TTC549 (cell line): ENCODE measurements at regions not wholly inside any gene's neighbourhood (a gene's known extent, or its start where the extent isn't known, plus 50 kb on each side); places are given as distances from the start of the nearest gene placed in this dataset.

Experiments
- FAIRE-seq: peaks from 2 replicates; lab custom pipeline; 2012; peaks lifted over from hg19 to GRCh38; lab: Jason Lieb, UNC

DNA sequence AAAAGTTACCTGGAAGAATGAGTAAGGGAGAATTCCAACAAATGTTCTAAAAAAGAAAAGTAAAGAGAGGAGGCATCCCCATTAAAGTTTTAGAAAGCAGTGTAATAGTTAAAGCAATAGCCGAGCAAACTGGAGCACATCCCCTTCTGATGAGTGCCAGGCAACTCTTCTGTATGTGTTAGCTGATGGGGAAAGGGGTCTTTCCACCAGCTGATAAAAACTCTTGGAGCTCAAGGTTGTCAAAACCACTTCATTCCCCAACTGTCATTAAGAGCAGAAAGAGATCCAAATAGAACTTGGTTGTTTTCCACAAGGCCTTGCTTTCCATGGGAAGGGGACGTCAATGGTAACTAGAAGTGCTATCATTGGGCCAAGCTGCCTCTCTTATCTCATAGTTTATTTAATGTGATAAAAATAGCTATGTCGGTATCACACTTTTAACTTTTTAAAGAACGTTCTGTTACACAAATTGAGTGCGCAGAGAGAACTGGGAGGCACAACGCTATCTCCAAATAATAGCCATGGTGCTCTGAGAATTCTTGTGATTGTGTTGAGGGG lies 116.9 kb downstream of the POLR2M start:
- no peak for FAIRE-seq

DNA sequence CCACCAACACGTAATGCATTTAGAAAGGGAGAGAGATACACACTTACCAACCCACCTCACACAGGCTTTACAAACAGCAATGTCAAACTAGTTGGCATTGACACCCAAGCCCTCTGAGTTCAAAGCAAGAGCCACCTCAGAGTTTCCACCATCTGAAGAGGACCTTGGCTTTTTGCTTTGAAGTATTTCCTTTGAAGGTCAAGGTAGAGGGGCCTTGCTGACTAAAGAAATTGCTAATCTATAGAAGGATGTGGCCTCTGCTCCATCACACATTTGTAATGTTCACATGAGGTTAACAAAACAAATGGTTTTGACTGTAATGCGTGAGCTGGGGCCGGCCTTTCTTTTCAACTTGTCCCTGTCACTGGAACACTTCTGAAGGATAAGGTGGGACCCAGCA lies 117.7 kb downstream of the POLR2M start:
- FAIRE-seq, result no peak

DNA sequence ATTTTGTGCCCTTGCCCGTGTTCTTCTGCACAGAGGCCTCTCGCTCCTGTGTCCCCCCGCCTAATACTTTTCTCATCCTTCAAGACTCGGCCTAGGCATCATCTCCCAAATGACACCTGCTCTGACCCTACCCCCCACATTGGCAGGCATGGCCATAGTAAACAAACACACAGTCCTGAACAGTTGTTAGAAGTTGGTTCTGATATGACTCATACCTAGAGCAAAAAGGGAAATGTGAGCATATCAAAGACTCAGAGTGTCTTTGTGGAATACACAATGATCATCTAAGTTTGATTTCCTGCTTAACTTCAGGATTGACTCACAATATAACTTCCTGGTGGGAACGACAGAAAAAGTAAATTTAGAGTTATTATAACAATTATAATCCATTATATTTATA lies 120.5 kb downstream of the POLR2M start:
- no peak for FAIRE-seq

DNA sequence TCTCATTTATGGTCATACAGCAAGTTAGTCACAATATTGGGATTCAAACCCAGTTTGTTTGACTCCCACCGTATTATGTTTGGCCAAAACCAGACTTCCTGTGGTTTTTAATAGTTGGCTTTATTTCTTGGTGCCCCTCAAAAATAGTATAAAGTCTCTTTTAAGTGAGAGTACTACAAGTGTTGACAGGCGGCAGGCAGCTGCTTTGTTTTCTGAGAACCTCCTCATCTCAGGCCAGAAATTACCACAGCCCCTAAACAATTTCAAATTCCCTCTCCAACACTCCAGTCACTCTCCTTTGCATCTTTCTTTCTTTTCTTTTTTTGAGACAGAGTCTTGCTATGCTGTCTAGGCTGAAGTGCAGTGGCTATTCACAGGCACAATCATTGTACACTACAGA lies 121.5 kb downstream of the POLR2M start:
- FAIRE-seq, result no peak

DNA sequence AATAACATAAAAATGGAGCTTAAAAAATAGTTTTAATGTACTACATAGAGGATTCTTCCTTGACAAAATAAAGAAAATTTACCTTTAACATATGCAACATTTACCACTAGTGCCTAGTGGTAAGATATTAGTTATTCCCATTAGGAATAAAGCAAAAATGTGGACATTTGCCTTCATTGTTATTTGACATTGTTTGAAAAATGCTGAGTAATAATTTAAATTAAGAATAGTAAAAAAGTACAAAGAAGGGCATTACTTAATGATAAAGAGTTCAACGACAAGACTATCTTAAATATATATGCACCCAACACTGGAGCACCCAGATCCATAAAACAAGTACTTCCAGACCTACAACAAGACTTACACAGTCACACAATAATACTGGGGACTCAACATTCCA lies 125.7 kb downstream of the POLR2M start:
- FAIRE-seq, result no peak

DNA sequence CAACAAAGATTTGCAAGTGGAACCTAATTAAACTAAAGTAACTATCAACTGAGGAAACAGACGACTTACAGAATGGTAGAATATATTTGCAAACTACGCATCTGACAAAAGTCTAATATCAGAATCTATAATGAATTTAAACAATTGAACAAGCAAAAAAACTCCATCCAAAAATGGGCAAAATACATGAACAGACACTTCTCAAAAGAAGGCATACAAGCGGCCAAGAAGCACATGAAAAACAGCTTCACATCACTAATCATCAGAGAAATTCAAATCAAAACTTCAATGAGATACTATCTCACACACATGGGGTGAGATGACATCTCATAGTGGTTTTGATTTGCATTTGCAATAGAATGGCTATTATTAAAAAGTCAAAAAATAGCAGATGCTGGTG lies 128.6 kb downstream of the POLR2M start:
- FAIRE-seq, result no peak

- no peak for FAIRE-seq
Measured at GRCh38 chr15:57849317-57849716, 142.8 kb downstream of the POLR2M start.

DNA sequence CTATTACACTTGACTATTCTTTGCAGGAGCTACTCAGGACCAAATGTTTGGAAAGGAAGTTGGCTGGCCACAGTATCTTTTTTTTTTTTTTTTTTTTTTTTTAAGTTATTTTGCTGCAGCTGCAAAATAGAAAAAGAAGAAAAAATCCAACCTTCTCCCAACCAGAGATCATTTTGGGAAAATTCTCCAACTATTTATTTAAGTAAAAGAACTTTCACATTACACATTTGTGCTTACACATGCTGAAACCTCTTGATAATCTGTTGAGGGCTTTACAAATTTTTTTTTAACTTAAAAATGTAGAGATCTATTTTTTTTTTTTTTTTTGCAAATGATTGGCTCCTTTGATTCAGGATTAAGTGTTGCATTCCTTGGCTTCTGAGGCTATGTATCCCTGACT lies 148.0 kb downstream of the POLR2M start:
- no peak for FAIRE-seq

- no peak for FAIRE-seq
Measured at GRCh38 chr15:57857871-57858270, 151.4 kb downstream of the POLR2M start.

- no peak for FAIRE-seq
Measured at GRCh38 chr15:57859130-57859685, 152.7 kb downstream of the POLR2M start.

DNA sequence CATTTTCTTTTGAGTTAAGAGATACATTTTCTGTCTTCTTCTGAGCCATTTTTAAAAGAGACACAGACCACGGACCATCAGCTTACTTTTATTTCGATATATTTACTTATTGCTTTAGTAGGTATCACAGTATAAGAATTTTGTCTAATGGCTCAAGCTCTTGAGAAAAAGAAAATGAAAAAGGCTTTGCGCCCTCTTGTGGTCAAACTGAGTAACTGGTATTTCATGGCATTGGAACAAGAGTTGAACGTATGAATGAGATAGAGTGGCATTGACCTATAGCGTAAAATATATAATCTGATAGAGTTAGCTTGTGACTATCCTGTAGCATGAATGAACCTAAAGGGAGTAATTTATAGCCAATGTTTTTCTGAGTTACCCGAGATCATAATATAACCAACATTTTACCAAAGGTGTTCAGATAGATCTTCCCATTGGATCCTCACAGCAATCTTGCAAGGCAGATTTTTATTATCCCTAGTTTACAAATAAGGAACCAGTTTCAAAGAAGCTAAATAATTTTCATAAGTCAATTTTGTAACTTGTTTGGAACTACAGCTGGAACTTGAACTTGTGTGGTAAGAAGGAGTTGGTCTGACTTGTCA lies 154.6 kb downstream of the POLR2M start:
- FAIRE-seq, result peak; percentile 75

GRCh38 chr15:57861815-57862586 lies 155.5 kb downstream of the POLR2M start:
- FAIRE-seq, result no peak

DNA sequence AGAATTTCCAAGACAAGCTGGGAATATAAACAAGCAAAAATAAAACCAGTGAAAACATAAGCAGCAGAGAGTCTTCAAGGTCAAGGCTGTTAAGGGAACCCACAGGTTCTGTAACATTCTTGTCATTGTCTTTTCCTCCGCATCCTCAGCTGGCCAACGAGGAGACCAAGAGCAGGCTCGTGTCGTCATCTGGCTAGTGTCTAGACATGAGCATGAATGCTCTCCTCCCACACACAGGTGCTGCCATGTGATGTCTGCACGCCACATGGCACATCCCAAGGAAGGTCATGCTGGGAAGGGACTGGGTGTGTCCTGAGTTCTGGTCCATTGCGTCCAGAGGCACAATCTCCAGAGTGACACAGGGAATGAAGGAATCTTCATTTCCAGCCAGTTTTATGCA lies 156.2 kb downstream of the POLR2M start:
- no peak for FAIRE-seq

DNA sequence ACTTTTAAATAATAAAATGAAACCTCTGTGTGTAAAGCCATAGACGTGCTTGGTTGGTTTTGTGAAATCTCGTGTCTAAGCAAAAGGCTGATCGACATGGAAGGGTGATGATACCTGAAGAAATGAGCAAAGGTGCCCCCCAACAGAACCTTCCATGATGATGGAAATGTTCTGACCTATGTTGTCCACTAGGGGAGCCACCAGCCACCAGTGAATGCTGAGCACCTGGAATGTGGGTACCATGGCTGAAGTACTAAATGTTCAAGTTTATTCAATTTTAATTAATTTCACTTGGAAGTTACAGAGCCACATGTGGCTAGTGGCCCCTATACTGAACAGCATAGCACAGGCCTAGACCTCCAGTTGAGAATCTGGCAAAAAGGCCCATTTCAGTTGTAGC lies 158.8 kb downstream of the POLR2M start:
- no peak for FAIRE-seq

- FAIRE-seq, result no peak
Measured at GRCh38 chr15:57866149-57866736, 159.7 kb downstream of the POLR2M start.

GRCh38 chr15:57867970-57868798 lies 161.7 kb downstream of the POLR2M start:
- no peak for FAIRE-seq

DNA sequence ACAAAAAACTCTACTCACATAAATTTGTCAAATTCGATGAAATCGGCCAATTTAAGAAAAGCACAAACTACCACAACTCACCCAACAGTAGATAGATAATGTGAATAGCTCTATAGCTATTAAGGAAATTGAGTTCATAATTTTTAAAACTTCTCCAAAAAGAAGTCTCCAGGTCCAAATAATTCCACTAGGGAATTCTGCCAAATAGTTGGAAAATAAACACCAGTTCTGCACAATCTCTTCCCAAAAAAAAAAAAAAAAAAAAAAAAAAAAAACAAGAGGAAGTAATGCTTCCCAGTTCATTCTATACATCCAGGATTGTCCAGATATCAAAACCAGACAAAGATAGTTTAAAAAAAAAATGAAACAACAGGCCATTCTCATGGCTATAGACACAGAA lies 164.2 kb downstream of the POLR2M start:
- no peak for FAIRE-seq

DNA sequence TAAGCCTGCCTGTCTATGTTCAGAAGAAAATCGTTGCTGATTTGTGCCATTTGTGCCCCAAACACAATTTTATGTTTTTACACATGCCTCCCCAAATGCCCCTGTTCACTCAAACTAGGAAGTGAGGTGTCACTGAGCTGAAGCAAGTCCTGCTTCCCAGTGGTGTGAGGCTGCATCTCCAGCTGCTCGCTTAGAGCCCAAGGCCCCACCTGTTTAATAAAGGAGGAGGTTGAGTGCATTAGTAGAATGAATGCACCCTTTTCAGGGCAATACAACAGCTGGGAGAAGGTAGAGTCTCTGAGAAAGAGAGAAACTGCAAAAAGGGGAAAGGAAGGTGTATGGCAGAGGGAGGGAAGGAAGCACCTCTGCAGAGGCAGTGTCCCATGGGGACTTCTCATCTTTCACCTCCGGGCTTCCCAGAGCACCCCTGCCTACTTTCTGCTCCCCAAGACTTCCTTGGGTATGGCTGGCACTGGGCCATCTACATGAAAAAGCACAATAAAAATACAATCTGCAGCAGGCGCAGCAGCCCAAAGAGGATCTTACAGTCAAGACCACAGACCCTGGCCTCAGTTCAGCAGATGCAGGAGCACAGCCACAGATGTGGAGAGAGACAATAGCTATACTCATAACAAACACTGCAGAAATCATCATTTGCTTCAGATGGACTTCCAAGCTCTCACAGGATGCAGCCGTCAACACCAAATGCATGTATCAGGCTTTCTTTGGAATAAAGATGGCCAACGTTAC lies 165.9 kb downstream of the POLR2M start:
- no peak for FAIRE-seq

GRCh38 chr15:57873564-57874209 lies 167.2 kb downstream of the POLR2M start:
- no peak for FAIRE-seq

GRCh38 chr15:57875347-57875746 lies 168.8 kb downstream of the POLR2M start:
- no peak for FAIRE-seq

GRCh38 chr15:57878573-57878972 lies 172.1 kb downstream of the POLR2M start:
- no peak for FAIRE-seq
